GM12873 (cell line): ENCODE measurements at regions not wholly inside any gene's neighbourhood (a gene's known extent, or its start where the extent isn't known, plus 50 kb on each side); places are given as distances from the start of the nearest gene placed in this dataset.

Source experiments
- TF ChIP-seq, protein P1 (sequence below): IDR thresholded peaks from 2 replicates; pipeline ENCODE4 v1.5.1; 2012; ENCODE audit warnings: low read depth, mild to moderate bottlenecking, moderate library complexity, low read length, control low read depth; ENCODE audit not compliant: insufficient read depth; ENCODE audit errors: missing control alignments

DNA sequence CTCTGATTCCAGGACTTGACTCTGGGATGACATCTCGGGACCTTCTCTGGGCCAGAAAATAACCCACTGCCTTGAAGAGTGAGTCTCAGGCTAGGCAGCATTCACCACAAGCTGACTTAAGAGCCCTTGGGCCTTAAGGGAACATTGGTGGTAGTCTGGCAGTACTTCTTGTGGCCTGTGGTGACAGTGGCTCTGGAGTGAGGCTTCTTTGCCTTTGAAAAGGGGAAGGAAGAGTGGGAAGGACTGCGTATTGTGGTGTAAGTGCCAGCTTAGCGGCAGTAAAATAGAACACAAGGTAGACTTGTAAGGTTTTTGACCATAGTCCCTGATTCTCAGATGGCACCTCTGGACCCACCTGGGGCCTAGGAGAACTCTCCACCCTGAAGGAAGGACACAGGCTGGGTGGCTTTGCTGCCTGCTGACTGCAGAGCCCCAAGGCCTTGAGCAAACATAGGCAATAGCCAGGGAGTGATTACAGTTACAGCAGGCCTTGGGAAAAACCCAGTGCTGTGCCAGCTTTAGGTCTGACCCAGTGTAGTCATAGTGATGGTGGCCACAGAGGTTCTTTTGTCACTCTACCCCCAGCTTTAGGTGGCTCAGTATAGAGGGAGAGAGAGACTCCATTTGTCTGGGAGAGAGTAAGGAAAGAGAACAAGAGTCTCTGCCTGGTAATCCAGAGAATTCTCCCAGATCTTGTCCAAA lies 483.9 kb downstream of the SH2D4B start:
- TF ChIP-seq, protein P1, sequence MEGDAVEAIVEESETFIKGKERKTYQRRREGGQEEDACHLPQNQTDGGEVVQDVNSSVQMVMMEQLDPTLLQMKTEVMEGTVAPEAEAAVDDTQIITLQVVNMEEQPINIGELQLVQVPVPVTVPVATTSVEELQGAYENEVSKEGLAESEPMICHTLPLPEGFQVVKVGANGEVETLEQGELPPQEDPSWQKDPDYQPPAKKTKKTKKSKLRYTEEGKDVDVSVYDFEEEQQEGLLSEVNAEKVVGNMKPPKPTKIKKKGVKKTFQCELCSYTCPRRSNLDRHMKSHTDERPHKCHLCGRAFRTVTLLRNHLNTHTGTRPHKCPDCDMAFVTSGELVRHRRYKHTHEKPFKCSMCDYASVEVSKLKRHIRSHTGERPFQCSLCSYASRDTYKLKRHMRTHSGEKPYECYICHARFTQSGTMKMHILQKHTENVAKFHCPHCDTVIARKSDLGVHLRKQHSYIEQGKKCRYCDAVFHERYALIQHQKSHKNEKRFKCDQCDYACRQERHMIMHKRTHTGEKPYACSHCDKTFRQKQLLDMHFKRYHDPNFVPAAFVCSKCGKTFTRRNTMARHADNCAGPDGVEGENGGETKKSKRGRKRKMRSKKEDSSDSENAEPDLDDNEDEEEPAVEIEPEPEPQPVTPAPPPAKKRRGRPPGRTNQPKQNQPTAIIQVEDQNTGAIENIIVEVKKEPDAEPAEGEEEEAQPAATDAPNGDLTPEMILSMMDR: no peak

DNA sequence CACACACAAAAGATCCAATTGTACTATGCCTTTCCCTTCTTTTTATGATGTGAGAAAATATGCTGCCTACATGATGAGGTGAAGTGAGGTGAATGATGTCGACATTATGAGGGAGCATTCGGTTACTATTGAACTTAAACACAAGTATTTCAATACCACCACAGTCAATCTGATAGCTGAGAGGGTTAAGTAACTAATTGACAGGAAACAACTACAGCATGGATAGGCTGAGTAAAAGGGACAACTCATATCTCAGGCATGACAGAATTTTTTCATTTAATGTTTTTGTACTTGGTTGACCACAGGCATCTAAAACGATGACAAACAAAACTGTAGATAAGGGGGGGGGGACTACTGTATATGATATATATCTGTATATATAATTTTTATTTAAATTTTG lies 488.9 kb downstream of the SH2D4B start:
- TF ChIP-seq, protein P1: no peak

DNA sequence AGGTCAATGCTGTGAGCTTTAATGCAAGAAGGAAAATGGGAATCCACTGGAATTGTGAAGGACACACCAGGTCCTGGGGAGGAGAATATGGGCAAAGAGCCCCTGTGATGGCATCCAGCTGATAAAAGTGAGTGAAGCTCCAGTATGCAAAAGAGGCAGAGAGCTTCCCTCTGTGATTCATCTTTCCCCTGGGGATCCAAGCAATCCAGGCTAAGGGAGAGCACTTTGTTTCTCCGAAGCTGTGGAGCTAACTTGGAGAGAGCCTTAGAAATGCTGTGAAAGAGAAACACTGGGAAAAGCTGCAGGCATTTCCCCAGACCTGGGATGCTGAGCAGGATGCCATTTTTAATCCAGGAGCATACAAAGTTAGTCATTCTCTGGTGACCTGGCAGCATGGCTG lies 489.5 kb downstream of the SH2D4B start:
- TF ChIP-seq, protein P1: no peak

DNA sequence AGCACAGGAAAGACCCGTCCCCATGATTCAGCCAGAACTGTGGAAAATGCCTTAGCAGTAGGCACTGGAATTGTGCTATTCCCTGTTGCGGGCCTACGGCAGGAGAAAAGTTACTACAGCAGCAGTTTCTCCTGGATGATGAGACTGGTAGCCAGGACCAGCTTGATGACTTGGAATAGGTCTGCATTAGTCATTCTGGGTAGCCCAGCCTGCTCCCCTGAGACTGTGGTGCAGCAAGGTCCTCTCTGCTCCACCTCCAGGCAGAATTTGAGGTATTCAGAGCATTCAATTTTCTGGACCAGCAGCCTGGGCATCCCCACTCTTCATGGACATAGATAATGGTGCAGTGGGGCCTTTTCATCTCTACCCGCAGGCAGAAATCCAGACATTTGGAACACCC lies 490.0 kb downstream of the SH2D4B start:
- TF ChIP-seq, protein P1: no peak

DNA sequence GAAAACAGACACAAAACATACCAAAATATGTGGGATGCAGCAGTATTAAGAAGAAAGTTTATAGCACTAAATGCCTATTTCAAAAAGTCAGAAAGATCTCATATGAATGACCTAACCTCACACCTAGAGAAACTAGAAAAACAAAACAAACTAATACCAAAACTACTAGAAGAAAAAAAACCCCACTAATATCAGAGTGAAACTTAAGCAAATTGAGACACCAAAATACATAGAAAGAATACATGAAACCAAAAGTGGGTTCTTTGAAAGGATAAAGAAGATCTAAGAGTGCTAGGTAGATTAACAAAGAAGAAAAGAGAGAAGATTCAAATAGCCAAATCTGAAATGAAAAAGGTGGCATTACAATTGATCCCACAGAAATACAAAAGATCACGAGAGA lies 494.1 kb downstream of the SH2D4B start:
- TF ChIP-seq, protein P1: no peak

DNA sequence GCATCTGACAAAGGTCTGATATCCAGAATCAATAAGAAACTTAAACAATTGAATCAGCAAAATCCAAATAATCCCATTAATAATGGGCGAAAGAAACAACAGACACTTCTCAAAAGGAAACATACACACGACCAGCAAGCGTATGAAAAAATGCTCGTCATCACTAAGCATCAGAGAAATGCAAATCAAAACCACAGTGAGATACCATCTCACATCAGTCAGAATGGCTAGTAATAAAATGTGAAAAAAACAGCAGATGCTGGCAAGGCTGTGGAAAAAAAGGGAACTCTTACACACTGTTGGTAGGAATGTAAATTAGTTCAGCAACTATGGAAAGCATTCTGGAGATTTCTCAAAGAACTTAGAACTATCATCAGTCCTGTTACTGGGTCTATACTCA lies 496.7 kb downstream of the SH2D4B start:
- TF ChIP-seq, protein P1: no peak

DNA sequence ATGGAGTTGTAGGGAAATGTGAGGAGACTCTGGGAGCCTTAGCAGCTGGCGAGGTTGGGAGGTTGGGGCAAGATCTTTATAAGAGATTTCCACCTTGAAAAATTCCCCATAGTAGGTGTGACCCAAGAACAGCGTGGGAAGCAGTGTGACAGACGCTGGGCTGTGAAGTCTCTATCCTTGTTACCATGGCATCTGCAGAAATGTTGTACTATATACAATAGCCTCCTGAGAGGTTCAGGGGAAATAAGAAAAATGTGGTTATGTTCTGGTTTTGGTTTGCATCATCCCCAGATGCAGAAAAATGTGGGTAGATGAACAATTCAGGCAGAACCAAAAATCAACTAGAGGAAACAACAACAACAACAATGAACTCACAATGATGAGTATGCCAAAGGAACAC lies 498.6 kb downstream of the SH2D4B start:
- TF ChIP-seq, protein P1: no peak
